NCI-H524 treated with DMSO at 0.1 percent for 48 hours (cell line): ENCODE measurements at regions not wholly inside any gene's neighbourhood (a gene's known extent, or its start where the extent isn't known, plus 50 kb on each side); places are given as distances from the start of the nearest gene placed in this dataset.
"Not testable (repeated sequence)": the region's sequence is repeated elsewhere in the genome, so short reads cannot be mapped to it uniquely, and the experiment has no call there.

Experiments used
- DNase-seq: peaks from one replicate; lab custom pipeline; 2025; lab: John Stamatoyannopoulos, UW

GRCh38 chr6:85079761-85080160 lies 315.4 kb upstream of the TBX18 start:
- no peak for DNase-seq

- no peak for DNase-seq
Measured at GRCh38 chr6:85078058-85078457, 313.7 kb upstream of the TBX18 start.

- no peak for DNase-seq
Measured at GRCh38 chr6:85077098-85077497, 312.7 kb upstream of the TBX18 start.

GRCh38 chr6:85071845-85072244 lies 307.4 kb upstream of the TBX18 start:
- DNase-seq = not testable (repeated sequence)

- no peak for DNase-seq
Measured at GRCh38 chr6:85069577-85069976, 305.2 kb upstream of the TBX18 start.

GRCh38 chr6:85068221-85068620 lies 303.8 kb upstream of the TBX18 start:
- no peak for DNase-seq

GRCh38 chr6:85066266-85066665 lies 301.9 kb upstream of the TBX18 start:
- no peak for DNase-seq

GRCh38 chr6:85065831-85066230 lies 301.4 kb upstream of the TBX18 start:
- DNase-seq = no peak

- no peak for DNase-seq
Measured at GRCh38 chr6:85063611-85064010, 299.2 kb upstream of the TBX18 start.

GRCh38 chr6:85062884-85063283 lies 298.5 kb upstream of the TBX18 start:
- no peak for DNase-seq

GRCh38 chr6:85058806-85059205 lies 294.4 kb upstream of the TBX18 start:
- no peak for DNase-seq

GRCh38 chr6:85050149-85050548 lies 285.8 kb upstream of the TBX18 start:
- DNase-seq = no peak

- no peak for DNase-seq
Measured at GRCh38 chr6:85049282-85049681, 284.9 kb upstream of the TBX18 start.

GRCh38 chr6:85047818-85048217 lies 283.4 kb upstream of the TBX18 start:
- no peak for DNase-seq

- DNase-seq = not testable (repeated sequence)
Measured at GRCh38 chr6:85045767-85046166, 281.4 kb upstream of the TBX18 start.

GRCh38 chr6:85044361-85044760 lies 280.0 kb upstream of the TBX18 start:
- no peak for DNase-seq

- no peak for DNase-seq
Measured at GRCh38 chr6:85041376-85041775, 277.0 kb upstream of the TBX18 start.

- no peak for DNase-seq
Measured at GRCh38 chr6:85037221-85037620, 272.8 kb upstream of the TBX18 start.

GRCh38 chr6:85035766-85036165 lies 271.4 kb upstream of the TBX18 start:
- no peak for DNase-seq

- no peak for DNase-seq
Measured at GRCh38 chr6:85033547-85033946, 269.1 kb upstream of the TBX18 start.

- DNase-seq = no peak
Measured at GRCh38 chr6:85026021-85026420, 261.6 kb upstream of the TBX18 start.

- DNase-seq = no peak
Measured at GRCh38 chr6:85023721-85024120, 259.3 kb upstream of the TBX18 start.

- no peak for DNase-seq
Measured at GRCh38 chr6:85017352-85017751, 253.0 kb upstream of the TBX18 start.

- no peak for DNase-seq
Measured at GRCh38 chr6:85016726-85017125, 252.3 kb upstream of the TBX18 start.

GRCh38 chr6:85015396-85015990 lies 251.1 kb upstream of the TBX18 start:
- DNase-seq = no peak
